A549 (cell line): ENCODE measurements at regions not wholly inside any gene's neighbourhood (a gene's known extent, or its start where the extent isn't known, plus 50 kb on each side); places are given as distances from the start of the nearest gene placed in this dataset.

ENCODE experiments used
- ATAC-seq, 2 experiments: fragments of 200-7000 bp in 1 of 2; fragments of >200 bp in 1 of 2; cut with Nextera tagmentation in 1 of 2; cut with Tn5 transposase in 1 of 2; 3 replicates each; pipeline versions ENCODE4 v1.8.0 to v1.9.1; 2018 to 2020; ENCODE audit warnings: mild to moderate bottlenecking in 1 of 2, moderate library complexity in 1 of 2
- CTCF ChIA-PET: fragments of 300-600 bp; sonication (Branson Sonifier 250); formaldehyde crosslinking; extraction: SDS; loops from one replicate; lab custom pipeline; 2021; ENCODE audit warnings: antibody characterized with exemption, inconsistent platforms; lab: Yijun Ruan, JAX
- POLR2A ChIA-PET: fragments of 350-600 bp; formaldehyde crosslinking; extraction: SDS; loops from one replicate; lab custom pipeline; 2021; ENCODE audit warnings: antibody characterized with exemption, inconsistent platforms; lab: Yijun Ruan, JAX
- DNase-seq, 2 experiments: peaks; one replicate each; pipeline versions ENCODE4 v3.0.0 to v3.0.0-alpha.2; 2011 to 2016; ENCODE audit warnings: low read depth in 1 of 2, low spot score in 1 of 2
- FAIRE-seq: peaks from 2 replicates; lab custom pipeline; 2011; peaks lifted over from hg19 to GRCh38; lab: Jason Lieb, UNC
- H3K27ac ChIP-seq, 2 experiments: fragments of >200 bp; sonication (Bioruptor Twin); formaldehyde crosslinking; 3 replicates each; pipeline ENCODE4 v1.5.1; 2016 to 2017
- H3K4me1 ChIP-seq: fragments of >200 bp; sonication (Bioruptor Twin); formaldehyde crosslinking; 3 replicates; pipeline ENCODE4 v1.6.1; 2016
- H3K4me2 ChIP-seq: fragments of >200 bp; sonication (Bioruptor Twin); formaldehyde crosslinking; 3 replicates; pipeline ENCODE4 v1.6.1; 2016
- H3K4me3 ChIP-seq: fragments of >200 bp; sonication (Bioruptor Twin); formaldehyde crosslinking; 3 replicates; pipeline ENCODE4 v1.5.1; 2016
- H3K9me3 ChIP-seq: fragments of >200 bp; sonication (Bioruptor Twin); formaldehyde crosslinking; 3 replicates; pipeline ENCODE4 v1.6.1; 2016
- CBX8 ChIP-seq: fragments of 200-600 bp; sonication (generic); IDR thresholded peaks from 2 replicates; pipeline ENCODE4 v1.6.1; 2016
- CHD4 ChIP-seq: fragments of 200-600 bp; sonication (generic); IDR thresholded peaks from 2 replicates; pipeline ENCODE4 v1.6.1; 2016; ENCODE audit warnings: antibody characterized with exemption, mild to moderate bottlenecking, borderline replicate concordance
- EHMT2 ChIP-seq: fragments of 200-600 bp; sonication (generic); IDR thresholded peaks from 2 replicates; pipeline ENCODE4 v1.6.1; 2016; ENCODE audit warnings: antibody characterized with exemption, low read depth, mild to moderate bottlenecking, moderate library complexity
- ELK1 ChIP-seq: fragments of 150-350 bp; IDR thresholded peaks from 2 replicates; pipeline ENCODE4 v1.6.1; 2014; ENCODE audit warnings: low read depth, mild to moderate bottlenecking, low read length
- ESRRA ChIP-seq: fragments of 150-350 bp; IDR thresholded peaks from 2 replicates; pipeline ENCODE4 v1.6.1; 2014; ENCODE audit warnings: mild to moderate bottlenecking, low read length, borderline replicate concordance
- FOSB ChIP-seq: fragments of 250-450 bp; sonication (Bioruptor Pico); IDR thresholded peaks from 2 replicates; pipeline ENCODE4 v1.5.0; 2020; ENCODE audit warnings: mild to moderate bottlenecking, moderate library complexity
- FOSL2 ChIP-seq, 2 experiments: fragments of 450-650 bp in 1 of 2; fragments of >200 bp in 1 of 2; sonication (Bioruptor Twin) in 1 of 2; formaldehyde crosslinking; IDR thresholded peaks; 2 replicates each; pipeline versions ENCODE4 v1.5.0 to v1.6.1; 2016 to 2020; ENCODE audit warnings: mild to moderate bottlenecking in 1 of 2, moderate library complexity in 1 of 2
- FOXS1 ChIP-seq: fragments of 250-450 bp; sonication (Bioruptor Pico); IDR thresholded peaks from 2 replicates; pipeline ENCODE4 v1.5.0; 2020; ENCODE audit warnings: mild to moderate bottlenecking, moderate library complexity
- HDAC2 ChIP-seq: fragments of 200-600 bp; sonication (generic); IDR thresholded peaks from 2 replicates; pipeline ENCODE4 v1.6.1; 2016
- HEYL ChIP-seq: fragments of 250-450 bp; sonication (Bioruptor Pico); IDR thresholded peaks from 2 replicates; pipeline ENCODE4 v1.8.0; 2021; ENCODE audit warnings: mild to moderate bottlenecking, moderate library complexity
- JUN ChIP-seq, 2 experiments: fragments of >200 bp; sonication (Bioruptor Twin); formaldehyde crosslinking; IDR thresholded peaks; 2 replicates in 1 of 2; 3 replicates in 1 of 2; pipeline ENCODE4 v1.6.1; 2016 to 2017
- JUNB ChIP-seq: fragments of >200 bp; sonication (Bioruptor Twin); formaldehyde crosslinking; IDR thresholded peaks from 2 replicates; pipeline ENCODE4 v1.6.1; 2016
- MAFK ChIP-seq: fragments of 450-650 bp; IDR thresholded peaks from 2 replicates; pipeline ENCODE4 v1.6.1; 2014; ENCODE audit not compliant: partially characterized antibody
- MAX ChIP-seq: IDR thresholded peaks from 2 replicates; pipeline ENCODE4 v1.6.1; 2012
- NFE2L2 ChIP-seq: fragments of 150-350 bp; conservative IDR thresholded peaks from 2 replicates; pipeline ENCODE4 v1.6.1; 2014; ENCODE audit warnings: low read length
- NPAS2 ChIP-seq: fragments of 250-450 bp; sonication (Bioruptor Pico); IDR thresholded peaks from 2 replicates; pipeline ENCODE4 v1.8.0; 2022; ENCODE audit warnings: mild to moderate bottlenecking, moderate library complexity, borderline replicate concordance
- NR3C1 ChIP-seq: fragments of >200 bp; sonication (Bioruptor Twin); formaldehyde crosslinking; IDR thresholded peaks from 3 replicates; pipeline ENCODE4 v1.6.1; 2017
- PHF8 ChIP-seq: fragments of 200-600 bp; sonication (generic); IDR thresholded peaks from 2 replicates; pipeline ENCODE4 v1.6.1; 2016; ENCODE audit warnings: low read depth, mild to moderate bottlenecking, antibody characterized with exemption, moderate library complexity, borderline replicate concordance
- POLR2A ChIP-seq: IDR thresholded peaks from 2 replicates; pipeline ENCODE4 v1.6.1; 2012; ENCODE audit warnings: mild to moderate bottlenecking, low read length
- POLR2AphosphoS2 ChIP-seq: conservative IDR thresholded peaks from 2 replicates; pipeline ENCODE4 v1.6.1; 2012; ENCODE audit warnings: low read length, improper control_type of control experiment, inconsistent platforms
- REST ChIP-seq: fragments of 200-600 bp; sonication (generic); IDR thresholded peaks from 2 replicates; pipeline ENCODE4 v1.6.1; 2016; ENCODE audit warnings: antibody characterized with exemption, mild to moderate bottlenecking, moderate library complexity
- RFX5 ChIP-seq: fragments of 450-650 bp; IDR thresholded peaks from 2 replicates; pipeline ENCODE4 v1.7.1; 2014; ENCODE audit warnings: antibody characterized with exemption, mild to moderate bottlenecking, moderate library complexity
- RNF2 ChIP-seq: fragments of 200-600 bp; sonication (generic); IDR thresholded peaks from 2 replicates; pipeline ENCODE4 v1.6.1; 2016; ENCODE audit warnings: low read depth, mild to moderate bottlenecking, antibody characterized with exemption, moderate library complexity, borderline replicate concordance
- SMC3 ChIP-seq: fragments of >200 bp; sonication (Bioruptor Twin); formaldehyde crosslinking; IDR thresholded peaks from 3 replicates; pipeline ENCODE4 v1.6.1; 2018; ENCODE audit warnings: inconsistent platforms
- USF2 ChIP-seq: fragments of 450-650 bp; IDR thresholded peaks from 2 replicates; pipeline ENCODE4 v1.6.1; 2014; ENCODE audit warnings: antibody characterized with exemption
- ZFP36 ChIP-seq: fragments of 450-650 bp; IDR thresholded peaks from 2 replicates; pipeline ENCODE4 v1.6.1; 2014; ENCODE audit warnings: borderline replicate concordance; ENCODE audit not compliant: partially characterized antibody
- WGBS: methylation state at CpG from one replicate; pipeline ENCODE4 v1.1.6; 2017; ENCODE audit errors: missing lambda C conversion rate; 5-methylcytosine and 5-hydroxymethylcytosine counted together

- TF ChIP-seq EHMT2 (no peak), ELK1 (no peak), RNF2 (no peak), POLR2A (no peak), FOXS1 (CRISPR knock-in tag) (no peak)
These were observed 370.9 kb upstream of the ZEB2 start (continued) for GRCh38 chr2:144890828-144891227.

GRCh38 chr2:144889348-144889747, 369.4 kb upstream of the ZEB2 start:
- no peak for DNase-seq
- Histone ChIP-seq H3K4me3 (no peak overlapping the region), H3K9me3 (no peaks in the 10 kb centered on the region), H3K27ac (no peak overlapping the region), H3K4me2 (no peak overlapping the region), H3K4me1 (no peaks in the 10 kb centered on the region)
- 89% methylated on average over 5 of the region's 5 CpGs for WGBS
- ChIA-PET POLR2A (no interaction called here), CTCF (no interaction called here)
- no peak for TF ChIP-seq USF2
- no peak for TF ChIP-seq ESRRA
- TF ChIP-seq POLR2AphosphoS2 = no peak
- TF ChIP-seq PHF8 = no peak
- TF ChIP-seq JUNB = no peak
- no peak for TF ChIP-seq NFE2L2
- TF ChIP-seq RFX5 = no peak
- TF ChIP-seq HDAC2 = no peak
- no peak for TF ChIP-seq FOXS1 (CRISPR knock-in tag)
- no peak for TF ChIP-seq FOSB (CRISPR knock-in tag)
- no peak for TF ChIP-seq CBX8
- TF ChIP-seq RNF2 = no peak
- no peak for FAIRE-seq
- ATAC-seq = no peak

GRCh38 chr2:144886862-144887261, 366.9 kb upstream of the ZEB2 start:
- no peaks in the 10 kb centered on the region for H3K4me1 ChIP-seq
- WGBS = 63% methylated on average over 3 of the region's 3 CpGs
- no peak for ATAC-seq
- no peak overlapping the region for H3K4me2 ChIP-seq
- ChIA-PET CTCF (no interaction called here), POLR2A (no interaction called here)
- H3K9me3 ChIP-seq = 0 out of 3 replicates have a peak, but pooled peaks cover 2% of the 10 kb centered on the region
- TF ChIP-seq ZFP36 (no peak), FOSL2 (IDR thresholded peaks at IDR 0.05) (no peak), FOSL2 (CRISPR knock-in tag; IDR thresholded peaks at IDR 0.05) (no peak), REST (no peak), NPAS2 (CRISPR knock-in tag) (no peak), RFX5 (no peak), JUNB (no peak), JUN (IDR thresholded peaks at IDR 0.05) (no peak), RNF2 (no peak), MAFK (no peak), SMC3 (no peak), HEYL (CRISPR knock-in tag) (no peak), MAX (no peak), CHD4 (no peak), POLR2AphosphoS2 (no peak), USF2 (no peak), NR3C1 (no peak)
- no peak for DNase-seq
- no peak for FAIRE-seq
- no peak overlapping the region for H3K27ac ChIP-seq
- no peak overlapping the region for H3K4me3 ChIP-seq
